SK-N-MC (cell line): ENCODE measurements at regions not wholly inside any gene's neighbourhood (a gene's known extent, or its start where the extent isn't known, plus 50 kb on each side); places are given as distances from the start of the nearest gene placed in this dataset.

Experiments used
- DNase-seq: peaks from one replicate; pipeline ENCODE4 v3.0.0-alpha.2; 2011; ENCODE audit warnings: low read depth, low spot score
- H3K27ac ChIP-seq: fragments of 200-600 bp; sonication (generic); 2 replicates; pipeline ENCODE4 v1.5.1; 2016; ENCODE audit warnings: mixed run types
- H3K36me3 ChIP-seq: fragments of 200-600 bp; sonication (generic); 2 replicates; pipeline ENCODE4 v1.6.1; 2017; ENCODE audit warnings: antibody characterized with exemption, low read length, mixed read lengths; ENCODE audit not compliant: insufficient read depth
- H3K4me3 ChIP-seq: fragments of 200-600 bp; sonication (generic); 2 replicates; pipeline ENCODE4 v1.5.1; 2016
- H3K9ac ChIP-seq: fragments of 200-600 bp; sonication (generic); 2 replicates; pipeline ENCODE4 v1.8.0; 2017; ENCODE audit warnings: mixed run types, mixed read lengths; ENCODE audit not compliant: insufficient read length
- H3K9me3 ChIP-seq: fragments of 200-600 bp; sonication (generic); 2 replicates; pipeline ENCODE4 v1.6.1; 2017; ENCODE audit warnings: low read depth, mild to moderate bottlenecking, antibody characterized with exemption, low read length, moderate library complexity, mixed read lengths
- EZH2 ChIP-seq: fragments of 200-600 bp; sonication (generic); IDR thresholded peaks from one replicate; pipeline ENCODE4 v1.6.1; 2017; ENCODE audit warnings: antibody characterized with exemption
- FOXP2 ChIP-seq: optimal IDR thresholded peaks from 2 replicates; pipeline ENCODE3; 2011; ENCODE audit warnings: mild to moderate bottlenecking, moderate library complexity; ENCODE audit not compliant: insufficient read depth; ENCODE audit errors: extremely low read length, control extremely low read depth
- POLR2AphosphoS5 ChIP-seq: IDR thresholded peaks from 2 replicates; pipeline ENCODE4 v1.6.1; 2012; ENCODE audit warnings: mild to moderate bottlenecking, low read depth, low read length, borderline replicate concordance

- TF ChIP-seq FOXP2 (no peak), POLR2AphosphoS5 (no peak), EZH2 (no peak)
- Histone ChIP-seq H3K4me3 (no peak overlapping the region), H3K27ac (no peak overlapping the region), H3K9ac (no peak overlapping the region), H3K9me3 (no peaks in the 10 kb centered on the region), H3K36me3 (no peaks in the 10 kb centered on the region)
- no peak for DNase-seq
Measured at GRCh38 chr3:101944308-101944707, 95.0 kb downstream of the NFKBIZ start.

- H3K36me3 ChIP-seq: no peaks in the 10 kb centered on the region
- no peak for TF ChIP-seq EZH2
- no peak for TF ChIP-seq FOXP2
- no peak for TF ChIP-seq POLR2AphosphoS5
- H3K4me3 ChIP-seq: no peak overlapping the region
- DNase-seq: no peak
- no peak overlapping the region for H3K9ac ChIP-seq
- no peaks in the 10 kb centered on the region for H3K9me3 ChIP-seq
- H3K27ac ChIP-seq: no peak overlapping the region
Measured at GRCh38 chr3:101945980-101946379, 96.7 kb downstream of the NFKBIZ start.

GRCh38 chr3:101946906-101947305 is 97.6 kb downstream of the NFKBIZ start:
- H3K36me3 ChIP-seq: no peaks in the 10 kb centered on the region
- H3K27ac ChIP-seq: no peak overlapping the region
- no peaks in the 10 kb centered on the region for H3K9me3 ChIP-seq
- TF ChIP-seq POLR2AphosphoS5 (no peak), EZH2 (no peak), FOXP2 (no peak)
- no peak overlapping the region for H3K4me3 ChIP-seq
- DNase-seq: no peak
- H3K9ac ChIP-seq: no peak overlapping the region

DNA sequence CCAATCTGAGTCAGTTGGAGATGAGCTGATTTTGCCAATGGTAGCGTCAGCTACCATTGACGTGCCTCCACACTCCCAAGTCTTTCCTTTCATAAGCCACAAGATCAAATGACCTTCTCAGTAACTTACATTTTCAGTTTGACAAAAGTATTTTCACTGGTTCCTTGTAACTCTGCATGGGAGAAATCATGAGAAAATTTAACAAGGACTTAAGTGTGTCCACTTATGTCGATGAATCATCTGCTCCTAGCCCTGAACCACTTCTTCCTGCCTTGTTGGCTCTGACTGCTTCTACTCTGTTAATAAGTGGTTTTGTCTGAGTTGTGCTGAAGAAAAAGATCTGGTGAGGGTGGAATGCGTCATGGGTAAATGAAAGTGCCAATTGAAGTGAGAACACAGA is 101.2 kb downstream of the NFKBIZ start:
- no peaks in the 10 kb centered on the region for H3K36me3 ChIP-seq
- no peaks in the 10 kb centered on the region for H3K9me3 ChIP-seq
- no peak for DNase-seq
- no peak overlapping the region for H3K27ac ChIP-seq
- H3K4me3 ChIP-seq: no peak overlapping the region
- TF ChIP-seq FOXP2: no peak
- no peak for TF ChIP-seq EZH2
- no peak for TF ChIP-seq POLR2AphosphoS5
- H3K9ac ChIP-seq: no peak overlapping the region

DNA sequence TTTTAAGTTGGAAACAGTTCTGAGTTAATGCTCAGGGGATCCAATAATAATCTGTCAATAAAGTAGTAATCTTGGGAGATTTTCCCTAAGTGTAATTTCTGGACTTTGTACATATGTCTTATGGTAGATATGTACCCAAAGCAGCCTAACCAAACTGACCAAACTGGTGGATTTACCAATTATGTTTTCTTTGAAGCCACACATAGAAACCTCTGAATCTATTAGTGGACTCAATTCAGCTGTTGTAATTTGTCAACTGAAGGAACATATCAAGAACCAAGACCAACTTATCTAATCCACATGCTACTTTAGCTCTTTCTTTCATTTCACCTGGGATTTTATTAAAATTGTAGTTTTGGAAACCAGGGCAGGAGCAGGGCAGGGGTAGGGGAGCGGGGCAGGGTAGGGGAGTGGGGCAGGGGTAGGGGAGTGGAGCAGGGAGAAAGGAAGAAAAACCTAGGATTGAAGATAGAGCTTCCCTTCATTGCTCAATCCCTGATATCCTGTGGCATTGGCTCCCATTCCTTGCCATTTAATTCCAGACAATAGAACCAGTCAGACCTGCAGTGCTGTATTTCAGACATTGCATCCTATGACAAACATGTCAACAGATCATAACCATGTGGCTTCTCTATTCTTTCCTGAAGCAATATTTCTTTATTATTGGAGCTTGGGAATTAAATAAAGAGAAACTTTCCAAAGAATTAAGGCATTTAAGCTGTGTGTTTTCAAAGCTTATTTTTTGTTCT is 101.8 kb downstream of the NFKBIZ start:
- H3K9me3 ChIP-seq: no peaks in the 10 kb centered on the region
- TF ChIP-seq EZH2: no peak
- no peak for TF ChIP-seq FOXP2
- no peak for TF ChIP-seq POLR2AphosphoS5
- no peaks in the 10 kb centered on the region for H3K36me3 ChIP-seq
- DNase-seq: no peak
- no peak overlapping the region for H3K4me3 ChIP-seq
- no peak overlapping the region for H3K9ac ChIP-seq
- no peak overlapping the region for H3K27ac ChIP-seq

- no peak for DNase-seq
- Histone ChIP-seq H3K27ac (no peak overlapping the region), H3K4me3 (no peak overlapping the region), H3K36me3 (no peaks in the 10 kb centered on the region), H3K9me3 (no peaks in the 10 kb centered on the region), H3K9ac (no peak overlapping the region)
- TF ChIP-seq POLR2AphosphoS5 (no peak), EZH2 (no peak), FOXP2 (no peak)
Measured at GRCh38 chr3:101954361-101954760, 105.0 kb downstream of the NFKBIZ start.

- no peak for DNase-seq
- TF ChIP-seq POLR2AphosphoS5 (no peak), EZH2 (no peak), FOXP2 (no peak)
- no peak overlapping the region for H3K27ac ChIP-seq
Measured at GRCh38 chr3:101954936-101955335, 105.6 kb downstream of the NFKBIZ start.

GRCh38 chr3:101962055-101962454 is 112.7 kb downstream of the NFKBIZ start:
- Histone ChIP-seq H3K9me3 (no peaks in the 10 kb centered on the region), H3K9ac (no peak overlapping the region), H3K36me3 (no peaks in the 10 kb centered on the region), H3K27ac (no peak overlapping the region), H3K4me3 (no peak overlapping the region)
- TF ChIP-seq EZH2 (no peak), POLR2AphosphoS5 (no peak)
- DNase-seq: no peak

More at GRCh38 chr3:101954936-101955335, 105.6 kb downstream of the NFKBIZ start:
- no peaks in the 10 kb centered on the region for H3K9me3 ChIP-seq
- H3K36me3 ChIP-seq: no peaks in the 10 kb centered on the region
- no peak overlapping the region for H3K9ac ChIP-seq
- no peak overlapping the region for H3K4me3 ChIP-seq

DNA sequence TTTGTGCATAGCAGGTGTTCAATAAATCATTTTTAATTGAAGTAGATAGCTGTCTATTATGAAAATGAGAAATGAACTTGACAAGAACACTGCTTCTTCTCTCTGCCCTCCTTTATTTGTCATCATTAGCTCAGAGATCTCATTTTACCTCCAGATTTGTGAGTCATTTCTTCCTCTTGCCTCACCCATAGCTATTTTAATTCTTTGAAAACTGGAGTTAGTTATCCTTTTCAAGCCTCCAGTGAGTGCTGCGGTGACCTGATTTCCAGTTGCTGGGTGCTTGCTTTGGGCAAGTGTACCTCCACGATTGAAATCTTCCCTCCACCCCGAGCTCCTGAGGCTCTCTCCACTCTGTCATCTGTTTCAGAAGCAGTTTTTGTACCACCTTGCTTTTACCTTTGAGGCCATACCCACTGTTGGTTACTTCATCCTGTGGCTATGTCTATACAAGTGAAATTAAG is 114.6 kb downstream of the NFKBIZ start:
- Histone ChIP-seq H3K4me3 (no peak overlapping the region), H3K9ac (no peak overlapping the region)
- no peak for DNase-seq

More for the DNA sequence above, 114.6 kb downstream of the NFKBIZ start:
- H3K36me3 ChIP-seq: no peaks in the 10 kb centered on the region
- no peak overlapping the region for H3K27ac ChIP-seq
- TF ChIP-seq POLR2AphosphoS5 (no peak), FOXP2 (no peak), EZH2 (no peak)
- H3K9me3 ChIP-seq: no peaks in the 10 kb centered on the region
